NCI-H187 treated with DMSO at 0.1 percent for 48 hours (cell line): ENCODE measurements at regions not wholly inside any gene's neighbourhood (a gene's known extent, or its start where the extent isn't known, plus 50 kb on each side); places are given as distances from the start of the nearest gene placed in this dataset.

Experiments
- DNase-seq: peaks from one replicate; lab custom pipeline; 2025; lab: John Stamatoyannopoulos, UW

DNA sequence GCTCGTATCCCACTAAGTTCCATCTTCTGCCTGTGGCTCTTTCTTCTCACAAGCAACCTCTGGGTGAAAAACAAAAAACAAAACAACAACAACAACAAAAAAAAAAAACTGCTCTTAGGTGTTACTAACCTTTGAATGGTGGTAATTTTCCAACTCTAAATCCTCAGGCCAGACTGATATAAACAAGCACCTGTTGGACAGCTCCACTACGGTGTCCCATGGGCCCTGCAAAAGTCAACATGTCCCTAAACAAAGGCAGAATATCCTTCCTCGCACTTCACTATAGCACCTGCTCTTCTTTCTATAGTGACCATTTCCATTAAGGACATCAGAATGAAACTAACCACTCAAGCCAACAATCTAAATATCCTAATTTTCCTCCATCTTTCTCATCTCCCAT, 54.6 kb upstream of the PARM1 start:
- DNase-seq, result peak; percentile 19

GRCh38 chr4:74875451-74875850, 57.5 kb upstream of the PARM1 start:
- DNase-seq, result no peak

DNA sequence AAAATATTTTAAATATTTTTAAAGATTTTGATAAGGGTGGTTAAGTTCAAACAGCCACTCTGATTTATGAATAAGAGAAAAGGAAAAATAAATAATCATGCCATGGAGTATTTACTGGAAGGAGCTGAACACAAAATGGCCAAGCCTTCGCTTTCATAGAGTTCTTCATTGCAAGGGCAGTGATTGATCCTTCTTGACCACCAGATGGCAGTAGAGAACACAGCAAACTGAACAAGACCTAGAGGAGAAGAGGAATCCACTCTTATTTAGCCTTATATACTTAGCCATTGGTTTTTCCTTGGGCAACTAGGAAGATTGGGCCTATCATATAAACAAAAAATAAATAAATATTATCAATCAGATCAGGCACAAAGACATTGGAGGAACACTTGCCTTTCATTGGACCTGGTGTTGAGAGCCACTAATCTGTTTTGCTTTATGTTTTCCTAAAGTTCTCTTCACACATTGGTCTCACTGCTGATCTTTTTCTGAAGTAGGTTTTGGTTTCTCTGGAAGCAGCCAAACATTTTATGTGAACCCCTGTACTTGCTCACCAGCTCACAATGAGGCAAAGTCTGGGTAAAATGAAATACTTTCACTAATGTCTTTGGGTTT, 58.1 kb upstream of the PARM1 start:
- DNase-seq, result peak; percentile 88

DNA sequence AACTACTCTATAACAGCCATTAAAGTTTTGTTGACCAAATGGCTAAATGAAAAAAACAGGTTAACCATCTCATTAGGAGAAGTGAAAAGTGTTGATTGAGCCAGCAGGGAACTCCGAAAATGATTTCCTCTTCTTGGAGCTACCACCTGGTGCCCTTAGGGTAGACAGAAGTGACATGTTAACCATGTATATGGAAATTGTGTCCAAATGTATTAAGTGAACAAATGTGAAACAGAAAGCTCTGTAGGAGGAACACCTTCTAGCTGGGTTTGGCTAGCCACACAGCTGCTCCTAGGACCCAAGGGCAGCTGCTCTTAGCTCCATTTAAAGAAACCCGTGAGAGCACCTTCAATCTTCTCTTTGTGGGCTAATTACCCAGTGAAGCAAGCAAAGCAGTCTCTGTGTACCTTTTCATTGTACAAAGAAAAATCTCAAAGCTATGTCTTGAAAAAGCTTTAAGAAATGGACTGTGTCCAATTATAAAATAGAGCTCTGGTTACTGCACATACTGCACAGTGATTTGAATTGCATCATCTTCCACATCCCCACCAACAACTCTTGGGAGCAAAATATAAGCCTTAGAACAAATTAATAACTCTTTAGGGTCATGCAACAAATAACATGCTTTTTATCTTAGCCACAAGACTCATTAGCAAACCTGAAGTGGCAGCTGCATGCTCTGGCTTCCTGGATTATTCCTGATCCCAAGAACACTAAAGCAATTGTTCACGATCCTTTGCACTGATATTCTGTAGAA, 59.2 kb upstream of the PARM1 start:
- DNase-seq, result peak; percentile 67

DNA sequence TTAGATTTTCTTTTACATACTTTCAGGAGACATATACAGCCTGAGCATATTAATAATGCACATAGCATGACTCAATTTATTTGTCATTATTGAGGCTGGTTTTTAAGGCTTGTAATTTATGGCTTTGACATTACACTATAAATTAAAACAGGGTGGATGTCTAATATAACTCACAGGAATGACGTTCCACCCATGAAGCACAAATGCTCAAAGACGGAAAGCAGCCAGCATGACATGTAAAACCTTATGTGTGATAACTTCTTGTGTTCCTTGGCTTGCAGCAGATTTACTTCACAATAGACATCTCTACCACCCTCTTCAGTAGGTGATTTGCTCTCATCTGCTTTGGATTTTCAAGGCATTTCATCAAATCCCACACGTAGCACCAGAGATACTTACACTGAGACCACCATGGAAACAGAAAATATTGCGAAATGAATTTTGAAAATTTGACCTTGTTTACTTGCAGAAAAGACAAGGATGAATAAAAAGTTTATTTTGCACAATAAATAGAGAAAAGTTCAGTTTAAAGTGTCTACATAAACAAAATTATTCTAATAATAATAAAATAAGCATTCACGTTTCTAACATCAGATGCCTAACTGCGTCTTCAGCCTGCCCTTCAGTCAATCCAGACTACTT, 64.7 kb upstream of the BTC start:
- no peak for DNase-seq

- no peak for DNase-seq
Observed at GRCh38 chr4:74855879-74856278, 61.6 kb upstream of the BTC start.

GRCh38 chr4:74848774-74849173, 54.5 kb upstream of the BTC start:
- DNase-seq, result no peak

DNA sequence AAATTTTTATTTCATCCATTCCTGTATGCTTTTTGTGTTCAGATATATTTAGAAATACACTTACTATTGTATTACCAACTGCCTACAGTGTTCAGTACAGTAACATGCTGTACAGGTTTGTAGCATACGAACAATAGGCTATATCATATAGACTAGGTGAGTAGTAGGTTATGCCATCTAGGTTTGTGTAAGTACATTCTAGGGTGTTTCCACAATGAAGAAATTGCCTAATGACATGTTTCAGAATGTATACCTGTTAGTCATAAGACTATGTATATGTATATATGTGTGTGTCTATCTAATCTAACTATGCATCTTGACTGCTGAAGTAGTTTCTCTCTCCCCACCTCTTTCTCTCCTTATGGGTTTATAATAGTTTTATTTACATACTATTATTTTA, 51.5 kb upstream of the BTC start:
- no peak for DNase-seq
